Activated CD4-positive, alpha-beta T cell treated with anti-CD3 and anti-CD28 coated beads, Interleukin-2, amount 10 ng/mL, durations not matched to agents 24 days and 14 days (primary cell): ENCODE measurements at regions not wholly inside any gene's neighbourhood (a gene's known extent, or its start where the extent isn't known, plus 50 kb on each side); places are given as distances from the start of the nearest gene placed in this dataset.

ENCODE experiments used
- DNase-seq: peaks from one replicate; pipeline ENCODE4 v3.0.0; 2022
- H3K27ac Mint-ChIP-seq: one replicate; pipeline ENCODE4 v1.8.0; 2022; ENCODE audit warnings: mild to moderate bottlenecking, mixed read lengths
- H3K27me3 Mint-ChIP-seq: one replicate; pipeline ENCODE4 v1.8.0; 2022; ENCODE audit warnings: mixed read lengths
- H3K36me3 Mint-ChIP-seq: one replicate; pipeline ENCODE4 v1.8.0; 2022; ENCODE audit warnings: low read depth, mild to moderate bottlenecking, mixed read lengths
- H3K4me1 Mint-ChIP-seq: one replicate; pipeline ENCODE4 v1.8.0; 2021; ENCODE audit warnings: mixed read lengths
- H3K4me3 Mint-ChIP-seq: one replicate; pipeline ENCODE4 v1.8.0; 2022; ENCODE audit warnings: mild to moderate bottlenecking, moderate library complexity, mixed read lengths
- H3K9me3 Mint-ChIP-seq: one replicate; pipeline ENCODE4 v1.8.0; 2021; ENCODE audit warnings: mixed read lengths
- intact Hi-C: fragments of 100-400 bp; cut with micrococcal nuclease; formaldehyde crosslinking; loops from one replicate; pipeline ENCODE4 v1.15.1; 2023

DNA sequence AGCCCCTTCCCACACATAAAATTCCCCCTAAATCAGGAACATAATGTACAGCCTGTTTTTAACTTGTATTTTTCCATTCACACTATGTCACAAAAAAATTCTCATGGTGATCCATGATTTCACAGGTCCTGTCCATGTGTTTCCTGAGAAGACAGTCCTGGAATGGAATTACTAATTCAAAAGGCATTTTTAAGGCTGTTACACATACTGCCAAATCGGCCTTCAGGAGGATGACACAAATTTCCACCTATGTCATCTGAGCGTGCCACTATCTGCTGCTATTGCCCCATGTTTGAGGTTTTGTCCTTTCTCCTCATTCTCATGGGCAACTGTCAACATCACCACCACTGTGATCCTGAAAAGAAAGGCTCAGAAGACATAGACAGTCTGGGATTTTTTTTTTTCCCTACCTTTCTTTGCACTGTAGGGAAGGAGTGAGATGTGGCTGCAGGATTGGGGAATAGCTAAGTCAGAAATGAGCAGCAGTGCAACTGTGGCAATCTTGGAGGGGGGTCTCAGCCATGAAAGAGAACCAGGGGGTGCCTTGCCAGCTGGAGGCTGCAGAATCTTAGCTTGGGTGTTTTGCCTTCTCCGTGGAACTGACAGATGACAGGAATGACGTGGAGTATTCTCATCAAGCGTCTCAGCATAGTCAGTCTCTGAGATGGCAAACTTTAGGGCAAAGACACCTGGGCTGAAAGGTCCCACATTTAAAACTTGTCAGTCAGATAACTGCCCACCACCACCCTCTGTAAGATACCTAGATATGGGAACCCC, 73.4 kb downstream of the MARCHF4 start:
- intact Hi-C loops: no loop called here
- no peaks in the 10 kb centered on the region for H3K9me3 Mint-ChIP-seq
- no peak for DNase-seq
- no peak overlapping the region for H3K4me3 Mint-ChIP-seq
- peaks cover 3% of the 10 kb centered on the region for H3K27me3 Mint-ChIP-seq
- no peaks in the 10 kb centered on the region for H3K36me3 Mint-ChIP-seq
- H3K27ac Mint-ChIP-seq: no peak overlapping the region
- peaks cover 6% of the 10 kb centered on the region for H3K4me1 Mint-ChIP-seq

DNA sequence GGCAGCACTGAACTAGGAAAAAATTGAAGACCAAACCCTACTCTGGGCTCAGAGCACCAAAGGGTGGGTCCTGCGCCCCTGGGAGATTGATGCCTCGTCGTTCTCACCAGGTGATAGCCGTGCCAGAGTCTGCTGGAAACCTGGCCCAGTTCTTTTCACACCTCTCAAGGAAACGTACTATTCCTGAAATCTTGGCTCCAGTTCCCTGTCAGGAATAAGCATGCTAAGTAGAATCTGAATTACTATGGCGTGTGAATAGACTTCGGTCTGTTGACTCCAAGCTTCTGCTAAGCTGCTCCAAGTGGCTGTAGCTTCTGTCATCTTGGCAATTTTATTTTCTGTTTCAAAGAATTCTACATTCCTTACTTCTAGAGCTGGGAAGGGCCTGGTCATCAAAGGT, 75.4 kb downstream of the MARCHF4 start:
- Mint-ChIP-seq H3K27ac (no peak overlapping the region), H3K9me3 (no peaks in the 10 kb centered on the region), H3K27me3 (peaks cover 3% of the 10 kb centered on the region), H3K36me3 (no peaks in the 10 kb centered on the region), H3K4me3 (no peak overlapping the region), H3K4me1 (peaks cover 6% of the 10 kb centered on the region)
- intact Hi-C loops: no loop called here
- DNase-seq: no peak

DNA sequence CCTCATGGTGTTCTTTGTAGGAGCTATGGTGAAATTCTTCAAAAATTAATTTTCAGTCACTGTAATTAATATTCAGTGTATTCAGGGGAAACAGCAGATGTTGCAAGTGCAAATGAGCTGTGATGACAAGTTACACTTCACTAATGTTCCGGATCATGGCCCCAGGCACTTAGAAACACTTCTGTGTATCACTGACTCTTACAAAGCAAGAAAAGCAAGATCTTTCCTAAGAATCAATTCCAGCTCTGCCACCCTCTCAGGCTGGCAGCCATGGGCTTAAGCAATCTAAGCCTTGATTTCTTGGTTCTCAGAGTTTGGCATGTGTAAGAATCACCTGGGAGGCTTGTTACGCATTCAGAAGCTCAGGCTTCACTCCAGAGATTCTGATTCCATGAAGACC, 78.0 kb downstream of the MARCHF4 start:
- H3K4me1 Mint-ChIP-seq: peaks cover 6% of the 10 kb centered on the region
- intact Hi-C loops: no loop called here
- H3K27me3 Mint-ChIP-seq: no peaks in the 10 kb centered on the region
- no peaks in the 10 kb centered on the region for H3K9me3 Mint-ChIP-seq
- DNase-seq: no peak
- no peak overlapping the region for H3K27ac Mint-ChIP-seq
- no peak overlapping the region for H3K4me3 Mint-ChIP-seq
- no peaks in the 10 kb centered on the region for H3K36me3 Mint-ChIP-seq

DNA sequence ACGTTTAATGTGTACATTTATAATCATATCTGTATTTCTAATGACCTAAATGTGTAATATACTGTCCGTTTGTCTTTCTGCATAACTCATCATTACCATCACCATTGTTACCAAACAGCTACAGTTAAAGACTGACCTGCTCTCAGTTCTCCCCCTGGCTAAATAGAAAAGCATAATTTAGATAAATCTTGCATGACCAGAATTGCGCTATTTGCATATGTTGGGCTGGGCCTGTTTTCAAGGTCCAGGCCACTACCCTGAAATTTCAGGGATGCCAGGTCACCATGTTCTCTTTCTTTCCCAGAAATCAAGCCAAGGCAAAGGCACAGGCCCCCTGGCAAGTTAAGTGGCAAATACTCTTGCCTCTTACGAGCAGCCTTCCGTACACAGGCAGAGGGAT, 78.4 kb downstream of the MARCHF4 start:
- no peak overlapping the region for H3K27ac Mint-ChIP-seq
- H3K27me3 Mint-ChIP-seq: no peaks in the 10 kb centered on the region
- no peaks in the 10 kb centered on the region for H3K9me3 Mint-ChIP-seq
- intact Hi-C loops: no loop called here
- peaks cover 6% of the 10 kb centered on the region for H3K4me1 Mint-ChIP-seq
- no peak overlapping the region for H3K4me3 Mint-ChIP-seq
- no peaks in the 10 kb centered on the region for H3K36me3 Mint-ChIP-seq
- DNase-seq: no peak

DNA sequence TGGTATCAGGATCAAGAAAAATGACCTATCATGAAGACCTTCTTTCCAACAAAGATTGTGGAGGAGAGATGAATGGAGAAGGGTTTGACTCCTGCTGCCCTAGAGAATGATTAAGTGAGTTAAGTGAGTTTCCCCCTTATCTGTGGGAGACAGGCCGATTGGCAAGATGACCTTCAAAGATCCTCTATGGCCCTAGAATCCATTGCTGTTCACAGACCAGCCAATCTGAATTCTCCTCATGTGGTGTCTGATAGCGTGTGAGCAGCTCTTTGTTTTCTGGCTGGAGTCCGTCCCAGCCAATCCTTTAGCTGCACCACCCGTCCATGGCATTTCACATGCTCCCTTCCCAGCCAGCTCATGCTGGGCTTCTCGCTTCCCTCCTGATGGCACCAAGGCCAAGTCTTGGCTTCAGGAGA, 79.4 kb downstream of the MARCHF4 start:
- intact Hi-C loops: no loop called here
- H3K27me3 Mint-ChIP-seq: no peaks in the 10 kb centered on the region
- H3K36me3 Mint-ChIP-seq: no peaks in the 10 kb centered on the region
- peaks cover 6% of the 10 kb centered on the region for H3K4me1 Mint-ChIP-seq
- no peak for DNase-seq
- H3K9me3 Mint-ChIP-seq: no peaks in the 10 kb centered on the region
- no peak overlapping the region for H3K4me3 Mint-ChIP-seq
- no peak overlapping the region for H3K27ac Mint-ChIP-seq

DNA sequence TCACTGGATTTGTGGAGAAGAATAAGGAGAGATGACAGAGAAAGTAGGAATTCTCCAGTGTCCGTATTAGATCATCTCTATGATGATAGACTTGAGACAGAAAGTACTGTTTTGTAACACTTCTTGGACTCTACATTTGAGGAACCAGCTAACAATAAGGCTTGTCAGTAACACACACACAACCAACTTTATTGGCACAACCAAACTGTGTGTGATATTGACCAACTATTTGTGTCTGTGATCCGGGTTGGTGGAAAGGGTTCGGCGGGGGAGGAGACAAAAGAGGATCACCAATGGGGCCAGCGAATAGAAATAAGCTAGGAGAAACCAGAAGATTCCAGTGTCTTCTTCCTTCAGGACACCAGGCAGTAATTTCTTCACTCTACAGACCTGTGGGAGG, 79.8 kb downstream of the MARCHF4 start:
- DNase-seq: no peak
- H3K9me3 Mint-ChIP-seq: no peaks in the 10 kb centered on the region
- intact Hi-C loops: no loop called here
- H3K36me3 Mint-ChIP-seq: no peaks in the 10 kb centered on the region
- no peak overlapping the region for H3K4me3 Mint-ChIP-seq
- no peaks in the 10 kb centered on the region for H3K27me3 Mint-ChIP-seq
- peaks cover 6% of the 10 kb centered on the region for H3K4me1 Mint-ChIP-seq
- H3K27ac Mint-ChIP-seq: no peak overlapping the region

DNA sequence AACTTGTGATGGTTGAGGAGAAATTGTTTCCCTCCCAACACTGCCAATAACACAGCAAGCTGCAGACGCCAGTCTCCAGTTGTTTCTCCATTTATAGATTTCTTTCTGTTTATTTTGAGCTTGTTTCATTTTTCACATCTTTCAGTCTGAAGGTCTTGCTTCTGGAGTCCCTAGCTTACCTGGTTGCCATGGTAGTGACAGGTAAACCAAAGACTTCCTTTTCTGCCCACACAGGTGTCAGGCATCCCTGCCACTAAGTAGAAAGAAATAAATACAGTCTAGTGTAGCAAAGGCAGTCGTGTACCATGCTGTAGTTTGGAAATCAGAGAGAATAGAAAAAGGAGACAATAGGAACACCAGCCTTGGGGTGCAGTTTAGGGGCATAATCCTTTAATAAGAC, 82.8 kb downstream of the MARCHF4 start:
- Mint-ChIP-seq H3K4me1 (no peaks in the 10 kb centered on the region), H3K9me3 (no peaks in the 10 kb centered on the region), H3K27me3 (no peaks in the 10 kb centered on the region), H3K27ac (no peak overlapping the region), H3K36me3 (no peaks in the 10 kb centered on the region), H3K4me3 (no peak overlapping the region)
- DNase-seq: no peak
- intact Hi-C loops: no loop called here

DNA sequence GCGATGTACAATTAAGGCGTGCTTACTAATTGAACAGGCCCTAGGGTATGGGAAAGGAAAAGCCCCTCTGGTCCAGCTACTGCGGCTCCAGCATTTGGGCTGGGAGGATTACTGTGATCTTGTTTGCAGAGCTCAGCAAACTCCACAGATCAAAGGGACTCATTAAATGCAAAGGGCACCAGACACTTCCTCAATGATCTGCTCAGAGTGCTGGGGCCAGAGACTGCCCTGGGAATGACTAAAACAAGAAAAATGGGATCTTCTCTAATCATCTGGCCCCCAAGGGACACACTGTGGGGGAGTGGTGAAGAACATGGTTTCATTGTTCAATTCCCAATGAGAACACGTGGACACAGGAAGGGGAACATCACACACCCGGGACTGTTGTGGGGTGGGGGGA, 85.0 kb downstream of the MARCHF4 start:
- Mint-ChIP-seq H3K27ac (no peak overlapping the region), H3K4me3 (no peak overlapping the region), H3K9me3 (no peaks in the 10 kb centered on the region), H3K36me3 (no peaks in the 10 kb centered on the region), H3K4me1 (no peaks in the 10 kb centered on the region), H3K27me3 (no peaks in the 10 kb centered on the region)
- no peak for DNase-seq
- intact Hi-C loops: no loop called here

DNA sequence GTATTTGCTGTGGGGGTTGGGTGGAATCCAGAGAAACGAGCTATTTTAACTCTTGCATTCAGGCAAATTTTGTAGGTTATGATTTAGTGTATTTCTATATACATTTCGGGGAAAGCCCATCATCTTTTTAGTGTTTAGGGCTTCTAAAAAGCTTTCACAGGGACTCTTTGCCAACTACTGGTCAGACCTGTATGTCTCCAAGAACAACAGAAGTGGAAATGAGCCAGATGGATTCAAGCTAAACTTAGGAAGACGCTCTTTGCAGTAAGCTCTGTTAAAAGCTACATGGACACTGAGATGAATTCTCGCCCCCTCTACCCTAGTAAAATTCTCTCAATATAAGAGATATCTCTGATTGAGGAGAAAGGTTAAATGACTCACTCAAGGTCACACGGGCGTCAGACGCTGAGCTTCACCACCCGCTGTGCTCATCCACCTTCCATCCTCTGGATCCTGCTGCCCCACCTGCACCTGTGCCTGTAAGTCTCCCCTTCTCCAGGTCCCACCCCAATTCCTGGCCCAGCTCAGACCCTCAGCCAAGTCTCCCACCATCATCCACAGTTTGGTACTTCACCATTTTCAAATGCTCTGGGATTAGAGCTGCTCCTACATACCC, 85.6 kb downstream of the MARCHF4 start:
- Mint-ChIP-seq H3K27me3 (no peaks in the 10 kb centered on the region), H3K9me3 (no peaks in the 10 kb centered on the region), H3K27ac (no peak overlapping the region), H3K4me3 (no peak overlapping the region), H3K4me1 (no peaks in the 10 kb centered on the region), H3K36me3 (no peaks in the 10 kb centered on the region)
- intact Hi-C loops: no loop called here
- no peak for DNase-seq

DNA sequence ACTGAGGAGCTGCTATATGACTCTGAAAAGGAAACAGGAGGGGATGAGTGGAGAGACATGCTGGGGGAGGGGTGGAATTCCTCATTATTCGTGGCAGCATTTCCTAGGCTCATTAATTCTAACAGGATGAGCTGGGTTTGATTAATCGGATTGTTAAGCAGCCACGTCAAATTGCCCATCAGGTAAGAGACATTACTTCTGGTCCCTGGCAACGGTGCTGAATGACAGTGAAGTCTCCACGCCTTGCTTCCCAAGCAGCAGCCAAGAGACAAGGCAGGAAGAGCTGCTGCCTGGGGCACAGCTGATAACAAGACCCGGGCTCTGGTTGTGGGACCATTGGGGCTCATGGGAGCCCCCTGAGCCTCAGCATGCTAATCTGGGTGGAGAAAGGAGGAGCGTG, 86.6 kb downstream of the MARCHF4 start:
- intact Hi-C loops: no loop called here
- H3K36me3 Mint-ChIP-seq: no peaks in the 10 kb centered on the region
- DNase-seq: no peak
- H3K4me3 Mint-ChIP-seq: no peak overlapping the region
- H3K9me3 Mint-ChIP-seq: no peaks in the 10 kb centered on the region
- H3K27me3 Mint-ChIP-seq: no peaks in the 10 kb centered on the region
- H3K27ac Mint-ChIP-seq: no peak overlapping the region
- H3K4me1 Mint-ChIP-seq: no peaks in the 10 kb centered on the region

DNA sequence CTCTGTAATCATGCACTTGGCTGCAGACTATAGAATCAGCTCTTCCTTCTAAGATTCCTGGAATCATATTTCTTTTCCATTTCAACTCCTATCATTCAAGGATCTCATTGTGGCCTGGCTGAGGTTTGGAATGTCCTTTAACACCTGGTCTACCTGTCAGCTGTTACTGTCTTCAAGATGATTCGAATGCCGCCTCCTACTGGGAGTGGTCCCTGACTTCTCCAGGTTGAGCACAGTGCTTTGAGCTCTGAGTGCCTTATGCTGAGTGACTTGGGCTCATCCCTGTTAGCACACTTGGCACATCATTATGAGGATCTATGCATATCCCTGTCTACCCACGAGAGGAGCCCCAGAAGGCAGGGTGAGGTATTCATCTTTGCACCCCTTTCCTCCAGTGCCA, 87.6 kb downstream of the MARCHF4 start:
- no peaks in the 10 kb centered on the region for H3K9me3 Mint-ChIP-seq
- intact Hi-C loops: no loop called here
- H3K4me1 Mint-ChIP-seq: no peaks in the 10 kb centered on the region
- no peaks in the 10 kb centered on the region for H3K27me3 Mint-ChIP-seq
- no peak overlapping the region for H3K4me3 Mint-ChIP-seq
- no peak for DNase-seq
- H3K36me3 Mint-ChIP-seq: no peaks in the 10 kb centered on the region
- no peak overlapping the region for H3K27ac Mint-ChIP-seq

DNA sequence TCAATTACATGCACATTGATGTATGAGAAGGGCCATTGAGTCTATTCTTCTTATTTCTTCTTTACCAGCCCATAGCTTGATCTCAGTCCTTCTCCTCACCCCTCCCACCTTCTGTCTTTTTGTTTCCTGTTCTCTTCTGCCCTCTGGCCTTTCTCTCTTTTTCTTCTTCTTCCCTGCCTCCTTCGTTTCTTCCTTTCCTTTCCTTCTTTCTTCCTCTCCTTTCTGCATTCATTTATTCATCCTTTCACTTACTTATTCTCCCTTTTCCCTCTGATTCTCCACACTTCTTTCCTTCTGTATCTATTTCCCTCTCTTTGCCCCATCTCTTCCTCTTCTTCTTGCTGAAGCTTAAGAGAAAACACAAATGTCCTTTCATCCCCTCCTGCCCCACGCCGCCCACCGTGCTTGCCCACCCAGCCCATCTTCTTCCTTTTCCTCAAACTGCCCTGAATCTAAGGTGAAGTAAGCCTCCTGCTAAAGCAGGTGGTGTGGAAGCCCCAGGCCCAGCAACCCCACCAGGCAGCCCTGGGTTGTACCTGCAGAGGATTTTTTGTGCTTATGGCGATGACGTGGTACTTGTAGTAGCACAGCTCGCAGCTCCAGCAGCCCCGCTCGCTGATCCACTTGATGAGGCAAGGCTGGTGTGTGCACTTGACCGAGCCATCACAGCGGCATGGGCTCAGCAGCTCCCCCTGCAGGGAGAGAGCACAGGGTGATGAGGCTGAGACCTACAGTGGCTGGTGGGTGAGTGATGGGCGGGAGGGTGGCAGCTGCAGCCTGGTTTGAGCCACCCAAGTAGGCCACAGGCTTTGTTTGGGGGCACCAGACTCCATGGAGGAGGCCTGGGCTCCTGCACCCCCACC, 89.0 kb downstream of the MARCHF4 start:
- H3K36me3 Mint-ChIP-seq: no peaks in the 10 kb centered on the region
- no peak overlapping the region for H3K4me3 Mint-ChIP-seq
- H3K9me3 Mint-ChIP-seq: no peaks in the 10 kb centered on the region
- intact Hi-C loops: no loop called here
- H3K27me3 Mint-ChIP-seq: no peaks in the 10 kb centered on the region
- no peak overlapping the region for H3K27ac Mint-ChIP-seq
- peak; percentile 70 for DNase-seq
- H3K4me1 Mint-ChIP-seq: no peaks in the 10 kb centered on the region

DNA sequence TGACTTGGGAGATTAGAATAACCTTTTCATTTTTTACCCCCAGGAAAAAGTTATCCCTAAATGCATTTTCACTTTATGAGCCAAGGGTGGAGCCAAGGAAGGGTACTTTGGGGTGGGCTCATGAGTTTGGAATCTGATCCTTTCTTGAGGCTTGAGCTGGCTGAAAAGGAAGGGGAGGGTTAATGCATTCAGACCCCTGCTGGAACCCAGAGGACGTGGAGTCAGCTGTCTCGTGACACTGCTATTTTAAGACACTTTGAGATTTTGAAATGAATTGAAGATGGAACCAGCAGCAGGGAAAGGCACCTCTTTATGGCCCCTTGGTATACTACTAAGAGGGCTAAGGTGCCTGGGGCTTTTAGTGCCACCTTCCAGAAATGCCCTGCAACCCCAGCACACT, 90.4 kb downstream of the MARCHF4 start:
- H3K27me3 Mint-ChIP-seq: no peaks in the 10 kb centered on the region
- no peaks in the 10 kb centered on the region for H3K9me3 Mint-ChIP-seq
- no peak overlapping the region for H3K4me3 Mint-ChIP-seq
- H3K36me3 Mint-ChIP-seq: no peaks in the 10 kb centered on the region
- H3K27ac Mint-ChIP-seq: no peak overlapping the region
- H3K4me1 Mint-ChIP-seq: no peaks in the 10 kb centered on the region
- intact Hi-C loops: no loop called here
- DNase-seq: no peak

DNA sequence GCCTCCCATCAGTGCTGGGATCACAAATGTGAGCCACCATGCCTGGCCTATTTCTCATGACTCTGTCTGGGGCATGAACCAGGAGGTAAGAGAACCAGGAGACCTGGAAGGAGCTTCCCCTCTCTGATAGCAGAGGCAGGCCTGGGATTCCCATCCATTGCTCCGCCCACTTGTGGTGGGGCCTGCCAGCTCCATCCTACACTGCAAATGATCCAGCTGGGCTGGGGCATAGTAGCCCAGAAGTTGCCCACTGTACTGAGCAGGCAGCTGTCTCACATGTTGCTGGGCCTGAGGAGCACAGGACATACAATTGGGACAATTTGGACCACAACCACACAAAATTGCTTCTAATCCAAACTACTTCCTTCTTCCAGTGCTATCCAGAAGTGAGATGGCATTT, 91.0 kb downstream of the MARCHF4 start:
- H3K27me3 Mint-ChIP-seq: no peaks in the 10 kb centered on the region
- H3K4me3 Mint-ChIP-seq: no peak overlapping the region
- no peak overlapping the region for H3K27ac Mint-ChIP-seq
- H3K9me3 Mint-ChIP-seq: no peaks in the 10 kb centered on the region
- no peaks in the 10 kb centered on the region for H3K36me3 Mint-ChIP-seq
- intact Hi-C loops: no loop called here
- no peaks in the 10 kb centered on the region for H3K4me1 Mint-ChIP-seq
- no peak for DNase-seq
